ENCODE measurements at regions not wholly inside any gene's neighbourhood (a gene's known extent, or its start where the extent isn't known, plus 50 kb on each side); places are given as distances from the start of the nearest gene placed in this dataset.

GRCh38 chr5:18270635-18271338 is 636.5 kb downstream of the TAF11L14 start:
- TF ChIP-seq EZH2phosphoT487 (IDR thresholded peaks at IDR 0.05; ENCODE audit: borderline replicate concordance, low read length): no peak
- TF ChIP-seq CTCF (IDR thresholded peaks at IDR 0.05; ENCODE audit: low read depth, low read length, poor library complexity, severe bottlenecking): no peak
